ENCODE measurements at regions not wholly inside any gene's neighbourhood (a gene's known extent, or its start where the extent isn't known, plus 50 kb on each side); places are given as distances from the start of the nearest gene placed in this dataset.

- TF ChIP-seq POLR2A (IDR thresholded peaks at IDR 0.05) (no peak), CTCF (IDR thresholded peaks at IDR 0.05) (no peak)
Measured at GRCh38 chr12:19922717-19923116, 445.6 kb upstream of the PDE3A start.

Data from sigmoid colon (tissue), 3 donors.